Mucosa of stomach (tissue), 1 donor: ENCODE measurements at regions not wholly inside any gene's neighbourhood (a gene's known extent, or its start where the extent isn't known, plus 50 kb on each side); places are given as distances from the start of the nearest gene placed in this dataset.

Source experiments
- H3K27me3 ChIP-seq: one replicate; pipeline ENCODE4 v1.7.0; 2013; ENCODE audit warnings: mild to moderate bottlenecking, low read length; ENCODE audit not compliant: control insufficient read depth, insufficient read depth
- H3K36me3 ChIP-seq: one replicate; pipeline ENCODE4 v1.7.0; 2013; ENCODE audit warnings: low read length; ENCODE audit not compliant: control insufficient read depth, insufficient read depth
- H3K4me1 ChIP-seq: one replicate; pipeline ENCODE4 v1.7.0; 2013; ENCODE audit warnings: mild to moderate bottlenecking, low read length; ENCODE audit not compliant: control insufficient read depth, insufficient read depth
- H3K4me3 ChIP-seq: one replicate; pipeline ENCODE4 v1.7.0; 2013; ENCODE audit warnings: low read length
- H3K9ac ChIP-seq: one replicate; pipeline ENCODE4 v1.7.0; 2013; ENCODE audit warnings: mild to moderate bottlenecking, low read length, moderate library complexity
- H3K9me3 ChIP-seq: one replicate; pipeline ENCODE4 v1.7.0; 2013; ENCODE audit warnings: mild to moderate bottlenecking, low read length, moderate library complexity; ENCODE audit not compliant: control insufficient read depth
- donor health status: Pancreatic carcinoma.

DNA sequence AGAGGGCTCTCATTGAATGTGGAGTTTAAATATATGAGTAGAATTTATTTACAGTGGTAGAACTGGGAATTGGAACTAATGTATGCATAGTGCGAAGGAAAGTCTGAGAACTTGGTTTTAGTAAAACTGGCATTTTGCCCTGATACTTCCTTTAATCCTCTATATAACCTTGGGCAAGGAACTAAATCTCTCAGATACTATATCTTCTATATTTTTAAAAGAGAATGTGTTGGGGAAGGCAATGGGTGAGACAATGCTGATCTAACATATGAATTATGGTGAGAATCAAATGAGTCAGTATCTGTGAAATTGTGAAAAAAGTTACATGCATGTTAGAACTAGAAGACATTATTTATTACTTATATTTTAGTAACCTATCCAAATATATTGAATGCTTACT, 2109.4 kb upstream of the PIK3C3 start:
- peaks cover 6% of the 10 kb centered on the region for H3K27me3 ChIP-seq
- no peak overlapping the region for H3K4me3 ChIP-seq
- H3K9ac ChIP-seq = no peak overlapping the region
- H3K36me3 ChIP-seq = no peaks in the 10 kb centered on the region
- H3K4me1 ChIP-seq = peaks cover 8% of the 10 kb centered on the region
- H3K9me3 ChIP-seq = no peaks in the 10 kb centered on the region

- peaks cover 6% of the 10 kb centered on the region for H3K27me3 ChIP-seq
- no peak overlapping the region for H3K9ac ChIP-seq
- no peak overlapping the region for H3K4me3 ChIP-seq
- peaks cover 8% of the 10 kb centered on the region for H3K4me1 ChIP-seq
- H3K9me3 ChIP-seq = no peaks in the 10 kb centered on the region
- H3K36me3 ChIP-seq = no peaks in the 10 kb centered on the region
Measured at GRCh38 chr18:39845106-39845505, 2109.9 kb upstream of the PIK3C3 start.

- Histone ChIP-seq H3K9ac (no peak overlapping the region), H3K4me1 (peaks cover 8% of the 10 kb centered on the region), H3K4me3 (no peak overlapping the region), H3K27me3 (peaks cover 6% of the 10 kb centered on the region), H3K36me3 (no peaks in the 10 kb centered on the region), H3K9me3 (no peaks in the 10 kb centered on the region)
Measured at GRCh38 chr18:39843546-39843945, 2111.5 kb upstream of the PIK3C3 start.

GRCh38 chr18:39842366-39842914, 2112.6 kb upstream of the PIK3C3 start:
- H3K9ac ChIP-seq = no peak overlapping the region

DNA sequence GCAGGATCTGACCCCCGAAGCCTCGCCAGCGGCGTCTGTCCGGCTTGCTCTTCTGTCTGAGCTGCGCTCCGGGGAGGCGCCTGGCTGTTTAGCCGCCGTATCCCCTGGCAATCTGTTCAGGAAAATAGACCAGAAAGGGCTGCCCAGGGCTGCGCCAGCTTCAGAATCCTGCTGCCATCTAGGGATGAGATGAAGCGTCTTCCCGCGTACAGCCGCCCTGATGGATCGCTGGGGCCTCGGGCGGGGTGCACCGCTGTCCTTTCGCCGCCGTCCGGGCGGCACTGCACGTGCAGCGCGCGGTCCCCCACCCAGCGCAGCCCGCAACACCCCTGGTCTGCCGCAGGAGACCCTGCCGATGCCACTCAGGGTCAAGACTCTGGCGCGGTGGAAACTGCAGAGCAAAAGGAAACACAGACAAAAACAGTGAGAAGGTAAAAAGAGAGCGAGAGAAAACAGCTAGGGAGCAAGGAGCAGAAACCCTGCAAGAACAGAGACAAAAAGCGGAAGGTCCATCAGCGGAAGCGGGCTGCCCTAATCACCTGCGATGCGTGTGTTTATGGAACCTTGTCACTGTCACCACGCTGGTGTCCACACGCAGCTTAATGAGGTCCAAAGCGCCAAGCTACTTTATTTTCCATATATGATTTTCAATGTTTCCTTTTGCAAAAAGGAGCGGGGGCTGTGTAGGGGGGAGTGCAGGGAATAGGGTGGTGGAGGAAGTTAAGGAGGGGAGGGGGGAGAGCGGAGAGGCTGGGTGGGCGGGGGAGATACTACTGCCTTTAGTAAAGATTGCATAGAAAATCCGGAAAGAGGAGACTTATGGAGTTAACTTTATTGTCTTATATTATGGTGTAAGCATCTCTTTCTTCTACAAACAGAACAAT, 2113.3 kb upstream of the PIK3C3 start:
- H3K9ac ChIP-seq = no peak overlapping the region
- H3K27me3 ChIP-seq = peaks cover 6% of the 10 kb centered on the region

More at GRCh38 chr18:39842366-39842914, 2112.6 kb upstream of the PIK3C3 start:
- Histone ChIP-seq H3K4me3 (no peak overlapping the region), H3K4me1 (peaks cover 8% of the 10 kb centered on the region), H3K9me3 (no peaks in the 10 kb centered on the region), H3K27me3 (peaks cover 6% of the 10 kb centered on the region), H3K36me3 (no peaks in the 10 kb centered on the region)

DNA sequence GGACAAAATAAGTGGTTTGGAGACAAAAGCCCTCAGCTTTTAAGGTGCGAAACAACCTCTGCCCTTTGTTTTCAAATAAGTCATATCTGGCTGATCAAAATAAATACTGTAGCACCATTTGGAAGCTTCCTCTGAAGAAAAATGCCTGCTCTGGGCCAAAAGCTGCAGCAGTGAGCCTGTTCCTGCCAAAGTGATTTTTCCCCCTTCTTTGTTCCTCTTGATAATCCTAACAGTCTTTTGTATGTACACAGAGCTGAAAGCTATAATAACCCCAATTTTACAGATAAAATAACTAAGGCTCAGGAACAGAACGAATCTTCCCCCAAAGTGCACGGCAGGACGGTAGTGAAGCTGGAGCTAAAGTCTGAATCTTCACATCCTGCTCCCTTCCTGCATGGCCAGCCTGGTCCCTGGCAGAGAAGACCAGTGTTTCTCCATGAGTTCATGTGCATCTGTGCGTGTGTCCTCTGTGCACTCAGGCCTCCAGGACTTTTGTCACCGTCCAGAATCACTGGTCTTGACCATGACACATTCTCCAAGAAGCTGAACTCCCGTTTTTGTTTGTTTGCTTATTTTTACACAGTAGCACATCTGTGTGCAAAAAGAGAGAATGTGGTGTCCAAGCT, 2114.1 kb upstream of the PIK3C3 start:
- Histone ChIP-seq H3K27me3 (peaks cover 6% of the 10 kb centered on the region), H3K9me3 (no peaks in the 10 kb centered on the region), H3K36me3 (no peaks in the 10 kb centered on the region), H3K4me1 (peaks cover 8% of the 10 kb centered on the region), H3K9ac (no peak overlapping the region), H3K4me3 (no peak overlapping the region)

More for the DNA sequence above, 2113.3 kb upstream of the PIK3C3 start:
- H3K4me1 ChIP-seq = peaks cover 8% of the 10 kb centered on the region
- H3K4me3 ChIP-seq = no peak overlapping the region
- no peaks in the 10 kb centered on the region for H3K9me3 ChIP-seq
- no peaks in the 10 kb centered on the region for H3K36me3 ChIP-seq

GRCh38 chr18:39840406-39840805, 2114.6 kb upstream of the PIK3C3 start:
- H3K27me3 ChIP-seq = peaks cover 6% of the 10 kb centered on the region
- peaks cover 8% of the 10 kb centered on the region for H3K4me1 ChIP-seq
- H3K4me3 ChIP-seq = no peak overlapping the region
- no peak overlapping the region for H3K9ac ChIP-seq
- H3K9me3 ChIP-seq = no peaks in the 10 kb centered on the region
- no peaks in the 10 kb centered on the region for H3K36me3 ChIP-seq

- H3K9ac ChIP-seq = no peak overlapping the region
- H3K4me3 ChIP-seq = no peak overlapping the region
- peaks cover 8% of the 10 kb centered on the region for H3K4me1 ChIP-seq
Measured at GRCh38 chr18:39839782-39840181, 2115.3 kb upstream of the PIK3C3 start.

DNA sequence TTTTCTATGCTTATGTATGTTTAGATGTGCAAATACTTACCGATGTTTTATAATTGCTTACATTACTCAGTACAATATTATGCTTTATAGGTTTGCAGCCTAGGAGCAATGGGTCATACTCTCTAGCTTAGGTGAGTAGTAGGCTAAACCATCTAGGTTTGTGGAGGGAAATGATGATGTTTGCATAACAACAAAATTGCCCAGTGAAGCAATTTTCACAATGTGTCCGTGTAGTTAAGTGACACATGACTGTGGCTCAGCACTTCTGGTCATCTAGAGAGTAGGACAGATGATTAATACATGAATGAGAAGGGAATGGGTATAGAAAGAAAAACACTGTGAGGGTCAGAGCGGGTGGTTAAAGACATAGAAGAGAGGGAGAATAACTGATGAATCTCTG, 2116.2 kb upstream of the PIK3C3 start:
- H3K27me3 ChIP-seq = peaks cover 6% of the 10 kb centered on the region
- H3K9ac ChIP-seq = no peak overlapping the region
- no peak overlapping the region for H3K4me3 ChIP-seq
- no peaks in the 10 kb centered on the region for H3K9me3 ChIP-seq
- H3K4me1 ChIP-seq = peaks cover 8% of the 10 kb centered on the region
- H3K36me3 ChIP-seq = no peaks in the 10 kb centered on the region

More at GRCh38 chr18:39839782-39840181, 2115.3 kb upstream of the PIK3C3 start:
- Histone ChIP-seq H3K9me3 (no peaks in the 10 kb centered on the region), H3K27me3 (peaks cover 6% of the 10 kb centered on the region), H3K36me3 (no peaks in the 10 kb centered on the region)

GRCh38 chr18:39835303-39836030, 2119.6 kb upstream of the PIK3C3 start:
- no peaks in the 10 kb centered on the region for H3K36me3 ChIP-seq
- H3K9ac ChIP-seq = no peak overlapping the region
- H3K27me3 ChIP-seq = no peaks in the 10 kb centered on the region
- no peak overlapping the region for H3K4me3 ChIP-seq
- no peaks in the 10 kb centered on the region for H3K4me1 ChIP-seq
- no peaks in the 10 kb centered on the region for H3K9me3 ChIP-seq

GRCh38 chr18:39834636-39835035, 2120.4 kb upstream of the PIK3C3 start:
- no peaks in the 10 kb centered on the region for H3K9me3 ChIP-seq
- no peaks in the 10 kb centered on the region for H3K4me1 ChIP-seq
- H3K27me3 ChIP-seq = no peaks in the 10 kb centered on the region
- H3K9ac ChIP-seq = no peak overlapping the region
- no peak overlapping the region for H3K4me3 ChIP-seq
- no peaks in the 10 kb centered on the region for H3K36me3 ChIP-seq
